ENCODE measurements at regions not wholly inside any gene's neighbourhood (a gene's known extent, or its start where the extent isn't known, plus 50 kb on each side); places are given as distances from the start of the nearest gene placed in this dataset.
"Not testable (repeated sequence)": the region's sequence is repeated elsewhere in the genome, so short reads cannot be mapped to it uniquely, and the experiment has no call there.

DNA sequence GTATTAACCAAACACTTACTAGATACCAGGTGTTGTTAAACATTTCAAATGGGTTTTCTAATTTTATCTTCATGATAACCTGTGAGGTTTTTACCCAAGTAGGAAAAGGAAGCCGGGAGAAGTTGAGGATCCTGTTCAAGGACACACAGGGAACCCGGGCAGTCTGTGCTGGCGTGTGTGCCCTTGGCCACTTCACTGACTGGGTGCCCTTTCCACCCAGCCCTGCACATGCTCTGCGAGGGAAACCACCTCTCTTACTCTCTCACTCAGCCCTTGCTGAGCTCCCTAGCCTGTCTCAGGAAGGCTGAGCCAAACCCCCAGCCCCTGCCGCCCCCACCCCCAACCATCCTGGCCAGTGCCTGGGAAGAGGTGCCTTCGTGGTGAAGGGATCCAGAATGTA lies 51.8 kb downstream of the TEX44 start:
- no peak for DNase-seq (ENCODE audit: low spot score)
- FAIRE-seq, result no peak

DNA sequence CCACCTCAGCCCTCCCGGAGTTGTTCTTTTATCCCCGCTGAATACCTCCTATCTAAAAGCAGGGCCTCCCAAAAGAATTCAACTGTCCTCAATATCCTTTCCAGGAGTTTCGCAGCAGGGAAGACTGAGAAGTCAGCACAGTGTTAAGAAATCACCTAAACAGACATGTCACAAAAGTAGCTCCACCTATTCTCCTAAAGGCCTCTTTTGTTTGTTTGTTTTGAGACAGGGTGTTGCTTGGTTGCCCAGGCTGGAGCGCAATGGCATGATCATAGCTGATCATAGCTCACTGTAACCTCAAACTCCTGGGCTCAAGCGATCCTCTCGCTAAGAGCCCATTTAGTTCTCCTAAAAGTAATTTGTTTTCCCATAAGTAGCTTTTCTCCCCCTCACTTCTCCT lies 53.8 kb downstream of the TEX44 start:
- no peak for DNase-seq (ENCODE audit: low spot score)
- no peak for FAIRE-seq

DNA sequence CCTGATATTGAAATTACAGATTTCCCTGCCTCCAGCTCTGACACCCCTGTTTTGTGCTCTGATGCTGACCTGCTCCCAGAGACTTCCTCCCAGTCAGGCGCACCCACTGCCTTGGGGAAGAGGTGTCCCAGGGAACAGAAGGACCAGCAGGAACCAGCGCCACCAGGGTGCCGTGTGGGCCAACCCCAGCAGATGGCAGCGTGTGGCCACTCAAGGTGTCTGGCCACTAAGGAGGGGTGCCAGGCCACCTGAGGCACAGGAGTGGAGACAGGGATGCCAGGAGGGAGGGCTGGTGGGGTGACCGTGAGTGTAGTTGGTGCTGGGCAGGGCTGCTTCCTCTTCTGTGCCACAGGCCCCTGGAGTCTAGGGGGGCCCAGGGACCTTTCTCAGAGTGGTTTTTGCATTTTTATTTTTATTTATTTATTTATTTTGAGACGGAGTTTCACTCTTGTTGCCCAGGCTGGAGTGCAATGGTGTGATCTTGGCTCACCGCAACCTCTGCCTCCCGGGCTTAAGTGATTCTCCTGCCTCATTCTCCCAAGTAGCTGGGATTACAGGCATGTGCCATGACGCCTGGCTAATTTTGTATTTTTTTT lies 56.0 kb downstream of the TEX44 start:
- no peak for FAIRE-seq
- peak; percentile 13 for DNase-seq (ENCODE audit: low spot score)

DNA sequence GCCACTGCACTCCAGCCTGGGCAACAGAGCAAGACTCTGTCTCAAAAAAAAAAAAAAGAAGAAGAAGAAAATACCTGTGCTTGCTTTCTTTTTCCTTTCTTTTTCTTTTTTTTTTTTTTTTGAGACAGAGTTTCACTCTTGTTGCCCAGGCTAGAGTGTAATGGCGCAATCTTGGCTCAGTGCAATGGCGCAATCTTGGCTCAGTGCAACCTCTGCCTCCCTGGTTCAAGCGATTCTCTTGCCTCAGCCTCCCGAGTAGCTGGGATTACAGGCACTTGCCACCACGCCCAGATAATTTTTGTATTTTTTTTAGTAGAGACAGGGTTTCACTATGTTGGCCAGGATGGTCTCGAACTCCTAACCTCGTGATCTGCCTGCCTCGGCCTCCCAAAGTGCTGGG lies 56.8 kb upstream of the PTMA start:
- DNase-seq (ENCODE audit: low spot score); FAIRE-seq: not testable (repeated sequence)

DNA sequence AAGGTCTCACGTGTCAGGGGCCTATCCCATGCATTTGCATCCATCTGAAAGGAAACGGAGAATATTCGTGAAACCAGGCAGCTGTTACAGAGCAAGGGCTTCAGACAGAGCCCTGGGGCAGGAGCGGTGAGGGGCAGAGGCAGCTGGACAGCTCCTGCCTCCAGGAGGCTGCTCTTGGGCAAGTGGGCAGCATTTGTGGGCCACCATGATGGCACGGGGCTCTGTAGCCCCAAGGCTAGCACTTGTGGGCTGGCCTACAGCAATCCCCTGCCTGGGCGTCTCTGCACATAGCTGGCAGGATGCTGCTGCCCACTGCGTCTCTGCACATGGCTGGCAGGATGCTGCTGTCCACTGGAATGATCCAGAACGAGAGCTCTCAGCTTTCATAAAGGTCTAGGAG lies 52.8 kb upstream of the PTMA start:
- DNase-seq (ENCODE audit: low spot score) (no peak), FAIRE-seq (no peak)

DNA sequence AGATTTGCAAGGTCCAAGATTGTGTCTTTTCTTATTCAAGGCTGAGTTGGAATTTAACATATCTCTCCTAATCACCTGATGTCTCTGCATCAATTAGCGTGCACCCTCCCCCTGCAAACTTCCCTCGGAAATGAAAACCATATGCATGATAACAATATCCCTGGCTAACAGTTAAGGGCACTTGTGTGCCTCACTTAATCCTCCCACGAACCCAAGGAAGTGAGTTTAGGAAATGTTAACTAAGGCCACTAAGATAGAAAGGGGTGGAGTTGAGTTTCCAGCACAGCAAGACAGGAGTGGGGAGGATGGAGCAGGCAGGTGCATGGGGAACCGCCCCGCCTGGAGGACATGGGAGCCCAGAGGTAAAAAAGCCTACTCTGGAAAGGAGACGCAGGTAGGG lies 52.4 kb upstream of the PTMA start:
- no peak for DNase-seq (ENCODE audit: low spot score)
- FAIRE-seq, result no peak

Measured in RCC 7860 (cell line).